ENCODE measurements at regions not wholly inside any gene's neighbourhood (a gene's known extent, or its start where the extent isn't known, plus 50 kb on each side); places are given as distances from the start of the nearest gene placed in this dataset.

DNA sequence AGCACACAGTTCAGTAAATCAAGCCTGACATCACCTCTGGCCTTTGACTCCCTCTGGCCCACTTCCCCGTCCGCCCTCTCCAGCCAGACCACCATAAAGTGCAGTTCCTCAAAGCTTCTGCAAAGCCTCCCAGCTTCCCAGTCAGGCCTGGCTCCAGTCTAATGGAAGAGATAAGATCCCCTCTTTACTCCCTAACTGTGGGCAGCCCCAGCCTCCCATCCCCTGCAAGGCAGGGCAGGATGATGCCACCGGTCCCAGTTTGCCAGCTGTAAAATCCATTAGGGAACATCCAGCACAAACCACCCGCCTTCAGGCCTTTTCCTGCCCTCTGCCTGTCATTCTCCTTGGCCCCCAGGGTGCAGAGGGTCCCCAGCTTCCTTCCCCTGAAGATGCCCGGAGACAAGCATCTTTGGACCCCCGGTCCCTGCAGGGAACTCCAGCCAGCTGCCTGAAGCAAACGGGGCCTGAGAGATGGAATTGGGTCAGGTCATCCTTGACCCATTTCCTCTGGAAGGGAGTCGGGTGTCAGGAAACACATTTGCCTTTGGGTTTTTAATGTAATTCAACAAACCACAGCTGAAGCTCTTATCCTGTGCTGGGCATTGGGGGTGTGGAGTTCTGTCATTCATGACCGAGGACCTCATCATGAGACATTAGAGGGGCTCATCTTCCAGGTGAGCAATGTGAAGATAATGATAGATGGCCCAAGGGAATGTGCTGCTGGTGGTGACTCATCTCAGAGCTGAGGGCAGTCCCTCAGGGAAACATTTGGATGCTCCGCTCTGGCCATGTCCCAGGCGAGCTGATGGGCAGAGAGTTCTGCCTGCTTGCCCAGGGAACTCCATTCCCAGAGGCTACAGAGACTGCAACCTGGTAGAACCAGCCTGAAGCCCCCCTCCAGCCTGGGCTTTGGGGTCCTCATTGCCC lies 93.8 kb upstream of the CLMN start:
- no peak for TF ChIP-seq POLR2A (IDR thresholded peaks at IDR 0.05; ENCODE audit: low read depth, low read length)
- DNase-seq (ENCODE audit: insufficient read length, low spot score), result peak; percentile 32
- FAIRE-seq, result peak; percentile 67

GRCh38 chr14:95410838-95411237 lies 91.1 kb upstream of the CLMN start:
- TF ChIP-seq POLR2A (IDR thresholded peaks at IDR 0.05; ENCODE audit: low read depth, low read length), result no peak
- DNase-seq (ENCODE audit: insufficient read length, low spot score) (no peak), FAIRE-seq (no peak)

- FAIRE-seq, result no peak
These were observed 90.0 kb upstream of the CLMN start for GRCh38 chr14:95409477-95410272.

DNA sequence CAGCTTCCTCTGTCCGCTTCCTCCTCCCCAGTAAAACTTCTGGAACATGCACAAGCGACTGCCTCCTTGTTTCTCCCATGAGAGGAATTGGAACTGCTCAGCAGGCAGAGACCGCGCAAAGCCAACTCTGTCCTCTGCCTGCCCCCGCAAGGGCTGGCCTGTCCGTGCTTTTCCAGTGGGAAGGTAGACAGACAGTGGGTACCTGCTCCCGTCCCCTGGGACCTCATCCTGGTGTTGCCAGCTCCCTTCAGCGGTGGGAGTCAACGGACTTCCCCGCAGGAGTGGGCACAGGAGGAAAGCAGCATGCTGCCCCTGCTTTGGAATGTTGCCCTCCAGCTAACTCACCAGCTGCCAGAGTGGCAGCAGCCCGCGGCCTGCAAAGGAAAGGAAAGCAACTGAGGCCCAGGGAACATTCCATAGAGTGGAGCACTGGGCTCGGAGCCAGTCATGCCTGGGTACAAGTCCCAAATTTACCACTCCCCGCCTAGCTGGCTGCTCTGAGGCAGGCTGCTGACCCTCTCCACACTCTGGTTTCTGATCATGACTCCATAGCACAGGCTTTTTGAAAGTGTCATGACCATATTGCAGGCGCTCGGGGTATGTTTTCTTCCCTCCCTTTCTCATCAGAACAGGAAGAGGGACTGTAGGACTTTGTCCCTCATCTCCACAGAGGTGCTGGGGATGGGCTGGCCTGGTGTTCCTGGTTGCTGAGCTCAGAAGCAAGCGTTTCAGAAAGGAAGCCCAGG lies 89.2 kb upstream of the CLMN start:
- DNase-seq (ENCODE audit: insufficient read length, low spot score), result no peak
- no peak for TF ChIP-seq POLR2A (IDR thresholded peaks at IDR 0.05; ENCODE audit: low read depth, low read length)
- FAIRE-seq, result no peak

More at GRCh38 chr14:95409477-95410272, 90.0 kb upstream of the CLMN start:
- DNase-seq (ENCODE audit: insufficient read length, low spot score), result no peak
- TF ChIP-seq POLR2A (IDR thresholded peaks at IDR 0.05; ENCODE audit: low read depth, low read length), result no peak

- no peak for TF ChIP-seq POLR2A (IDR thresholded peaks at IDR 0.05; ENCODE audit: low read depth, low read length)
- no peak for DNase-seq (ENCODE audit: insufficient read length, low spot score)
- no peak for FAIRE-seq
These were observed 87.6 kb upstream of the CLMN start for GRCh38 chr14:95407354-95407753.

GRCh38 chr14:95406756-95407277 lies 87.1 kb upstream of the CLMN start:
- FAIRE-seq (no peak), DNase-seq (ENCODE audit: insufficient read length, low spot score) (no peak)
- TF ChIP-seq POLR2A (IDR thresholded peaks at IDR 0.05; ENCODE audit: low read depth, low read length), result no peak

GRCh38 chr14:95404583-95404982 lies 84.9 kb upstream of the CLMN start:
- TF ChIP-seq POLR2A (IDR thresholded peaks at IDR 0.05; ENCODE audit: low read depth, low read length), result no peak
- DNase-seq (ENCODE audit: insufficient read length, low spot score) (no peak), FAIRE-seq (no peak)

DNA sequence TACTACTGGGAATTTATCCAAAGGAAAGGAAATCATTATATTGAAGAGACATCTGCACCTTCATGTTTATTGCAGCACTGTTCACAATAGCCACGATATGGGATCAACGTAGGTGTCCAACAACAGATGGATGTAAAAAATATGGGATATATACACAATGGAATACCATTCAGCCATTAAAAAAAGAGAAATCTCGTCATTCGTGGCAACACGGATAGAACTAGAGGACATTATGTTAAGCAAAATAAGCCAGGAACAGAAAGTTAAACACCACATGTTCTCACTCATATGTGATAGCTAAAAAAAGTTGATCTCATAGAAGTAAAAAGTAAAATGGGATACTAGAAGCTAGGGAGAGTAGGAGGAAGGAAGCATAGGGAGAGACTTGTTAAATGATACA lies 82.9 kb upstream of the CLMN start:
- no peak for FAIRE-seq
- DNase-seq (ENCODE audit: insufficient read length, low spot score), result no peak
- TF ChIP-seq POLR2A (IDR thresholded peaks at IDR 0.05; ENCODE audit: low read depth, low read length), result no peak

DNA sequence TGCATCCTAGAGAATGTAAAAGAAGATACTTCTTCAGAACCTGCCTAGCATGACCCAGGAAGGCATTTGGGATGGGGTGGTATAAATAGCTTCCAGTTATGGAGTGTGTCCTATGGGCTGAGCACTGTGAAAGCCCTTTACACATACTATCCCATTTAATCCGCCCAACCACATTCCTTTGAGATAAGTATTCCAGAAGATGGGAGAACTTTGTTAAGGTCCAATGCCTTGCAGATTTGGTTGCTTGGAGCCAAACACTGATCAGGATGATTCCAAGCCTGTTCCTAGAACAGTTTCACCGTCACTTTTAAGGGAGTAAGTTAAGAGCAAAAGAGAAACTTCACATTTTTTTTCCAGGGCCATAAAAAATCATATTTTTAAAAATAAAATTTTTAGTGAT lies 82.5 kb upstream of the CLMN start:
- DNase-seq (ENCODE audit: insufficient read length, low spot score), result no peak
- FAIRE-seq, result no peak

DNA sequence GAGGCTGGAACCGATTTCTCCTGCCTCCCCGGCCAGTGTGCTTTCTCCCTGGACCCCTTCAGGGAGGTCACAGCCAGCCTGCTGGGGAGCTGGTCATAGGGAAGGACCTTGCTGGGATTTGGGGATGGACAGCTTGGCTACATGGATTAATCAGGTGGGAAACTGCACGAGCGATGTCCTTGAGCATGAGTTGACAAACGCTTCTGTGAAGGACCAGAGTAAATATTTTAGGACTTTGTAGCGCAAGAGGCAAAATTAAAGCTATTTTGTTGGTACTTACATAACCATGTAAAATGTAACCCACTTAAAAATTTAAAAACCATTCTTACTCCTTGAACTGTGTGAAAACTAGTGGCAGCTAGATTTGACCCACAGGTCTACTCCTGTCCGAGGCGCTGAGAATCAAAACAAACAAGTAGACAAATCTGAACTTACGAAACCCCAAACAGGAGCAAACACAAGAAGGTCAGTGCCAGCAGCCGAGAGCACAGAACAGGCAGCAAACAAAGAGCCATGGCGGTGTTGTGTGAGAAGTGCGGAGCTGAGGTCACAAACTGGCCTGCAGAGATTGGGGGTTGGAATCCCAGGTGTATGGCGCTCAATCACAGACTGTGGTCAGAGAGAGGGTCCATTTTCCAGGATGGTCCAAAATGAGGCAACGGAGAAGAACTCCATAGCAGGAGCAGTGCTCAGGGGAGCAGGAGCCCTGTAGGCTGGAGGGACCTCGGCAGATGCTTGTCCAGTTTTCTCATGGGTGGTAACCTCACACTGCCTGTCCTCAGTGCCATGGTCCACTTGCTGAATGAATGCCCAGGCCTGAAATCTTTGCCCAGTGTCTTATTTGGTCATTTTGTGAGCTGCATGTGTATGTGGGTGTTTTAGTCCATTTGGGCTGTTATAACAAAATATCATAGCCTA lies 79.2 kb upstream of the CLMN start:
- DNase-seq (ENCODE audit: insufficient read length, low spot score) (no peak), FAIRE-seq (no peak)
- no peak for TF ChIP-seq POLR2A (IDR thresholded peaks at IDR 0.05; ENCODE audit: low read depth, low read length)

More for the DNA sequence above, 82.5 kb upstream of the CLMN start:
- no peak for TF ChIP-seq POLR2A (IDR thresholded peaks at IDR 0.05; ENCODE audit: low read depth, low read length)

DNA sequence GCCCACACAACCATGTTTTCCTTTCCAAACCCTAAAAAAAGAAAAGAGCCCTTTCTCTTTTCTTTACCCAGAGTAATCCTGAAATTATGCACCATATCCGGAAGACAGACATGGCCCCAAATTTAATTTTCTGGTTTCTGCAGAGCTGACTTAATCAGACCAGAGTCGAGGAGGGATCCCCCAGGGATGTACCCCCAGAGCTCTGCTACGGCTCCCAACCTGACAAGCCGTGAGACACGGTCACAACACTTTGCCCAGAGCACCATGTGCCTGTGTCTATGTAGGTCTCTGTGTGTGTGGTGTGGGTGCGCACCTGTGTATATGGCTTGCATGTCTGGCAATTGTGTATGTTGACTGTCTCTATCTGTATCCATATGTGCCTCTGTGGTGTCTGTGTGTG lies 77.6 kb upstream of the CLMN start:
- no peak for FAIRE-seq
- no peak for DNase-seq (ENCODE audit: insufficient read length, low spot score)
- no peak for TF ChIP-seq POLR2A (IDR thresholded peaks at IDR 0.05; ENCODE audit: low read depth, low read length)

- DNase-seq (ENCODE audit: insufficient read length, low spot score), result no peak
- TF ChIP-seq POLR2A (IDR thresholded peaks at IDR 0.05; ENCODE audit: low read depth, low read length), result no peak
- no peak for FAIRE-seq
These were observed 76.5 kb upstream of the CLMN start for GRCh38 chr14:95396221-95396620.

Data from H54 (cell line).